Dermis microvascular lymphatic vessel endothelial cell (primary cell): ENCODE measurements at regions not wholly inside any gene's neighbourhood (a gene's known extent, or its start where the extent isn't known, plus 50 kb on each side); places are given as distances from the start of the nearest gene placed in this dataset.
A peak's percentile ranks its signal among the peaks of the same experiment; 100 is the strongest.
"Not testable (repeated sequence)": the region's sequence is repeated elsewhere in the genome, so short reads cannot be mapped to it uniquely, and the experiment has no call there.

Source experiments
- DNase-seq, 2 donors: peaks; one replicate each; pipeline versions ENCODE4 v3.0.0 to v3.0.0-alpha.2; 2010; ENCODE audit warnings: low read depth in 2 of 2

- no peak for DNase-seq
Measured at GRCh38 chr10:28391283-28391682, 88.4 kb upstream of the MPP7 start.

GRCh38 chr10:28393956-28394568 lies 91.2 kb upstream of the MPP7 start:
- DNase-seq: peak; percentile 33 to 63

- DNase-seq: no peak
Measured at GRCh38 chr10:28396331-28396730, 93.5 kb upstream of the MPP7 start.

GRCh38 chr10:28397229-28397628 lies 94.4 kb upstream of the MPP7 start:
- DNase-seq: no peak

GRCh38 chr10:28400176-28400575 lies 97.3 kb upstream of the MPP7 start:
- DNase-seq: no peak

- no peak for DNase-seq
Measured at GRCh38 chr10:28400681-28401080, 97.8 kb upstream of the MPP7 start.

- not testable (repeated sequence) for DNase-seq
Measured at GRCh38 chr10:28402611-28403073, 99.8 kb upstream of the MPP7 start.

GRCh38 chr10:28403090-28403489 lies 100.2 kb upstream of the MPP7 start:
- no peak for DNase-seq

- no peak for DNase-seq
Measured at GRCh38 chr10:28408237-28408777, 105.4 kb upstream of the MPP7 start.

GRCh38 chr10:28410420-28411135 lies 107.7 kb upstream of the MPP7 start:
- DNase-seq: no peak

GRCh38 chr10:28411136-28411460 lies 108.2 kb upstream of the MPP7 start:
- no peak for DNase-seq

- no peak for DNase-seq
Measured at GRCh38 chr10:28411648-28412047, 108.8 kb upstream of the MPP7 start.

- no peak for DNase-seq
Measured at GRCh38 chr10:28418069-28418468, 114.8 kb upstream of the WAC start.

GRCh38 chr10:28425422-28425821 lies 107.5 kb upstream of the WAC start:
- DNase-seq: no peak

- DNase-seq: no peak
Measured at GRCh38 chr10:28426392-28427159, 106.3 kb upstream of the WAC start.

GRCh38 chr10:28427376-28427775 lies 105.5 kb upstream of the WAC start:
- no peak for DNase-seq

GRCh38 chr10:28429045-28429444 lies 103.9 kb upstream of the WAC start:
- no peak for DNase-seq

GRCh38 chr10:28429573-28430216 lies 103.2 kb upstream of the WAC start:
- no peak for DNase-seq

- no peak for DNase-seq
Measured at GRCh38 chr10:28431139-28431538, 101.8 kb upstream of the WAC start.

GRCh38 chr10:28432210-28432676 lies 100.7 kb upstream of the WAC start:
- peak; percentile 65 to 70 for DNase-seq

- no peak for DNase-seq
Measured at GRCh38 chr10:28434063-28434462, 98.9 kb upstream of the WAC start.

- DNase-seq: no peak
Measured at GRCh38 chr10:28442403-28442802, 90.5 kb upstream of the WAC start.
